Loucy (cell line): ENCODE measurements at regions not wholly inside any gene's neighbourhood (a gene's known extent, or its start where the extent isn't known, plus 50 kb on each side); places are given as distances from the start of the nearest gene placed in this dataset.

Source experiments
- EZH2phosphoT487 ChIP-seq: fragments of 200-600 bp; IDR thresholded peaks from 2 replicates; pipeline ENCODE4 v1.6.1; 2018; ENCODE audit warnings: antibody characterized with exemption, mild to moderate bottlenecking, moderate library complexity, borderline replicate concordance
- TF ChIP-seq, protein P1 (sequence below): fragments of 200-600 bp; sonication (generic); conservative IDR thresholded peaks from 2 replicates; pipeline ENCODE4 v1.5.1; 2014; ENCODE audit warnings: mild to moderate bottlenecking, antibody characterized with exemption, low read length

DNA sequence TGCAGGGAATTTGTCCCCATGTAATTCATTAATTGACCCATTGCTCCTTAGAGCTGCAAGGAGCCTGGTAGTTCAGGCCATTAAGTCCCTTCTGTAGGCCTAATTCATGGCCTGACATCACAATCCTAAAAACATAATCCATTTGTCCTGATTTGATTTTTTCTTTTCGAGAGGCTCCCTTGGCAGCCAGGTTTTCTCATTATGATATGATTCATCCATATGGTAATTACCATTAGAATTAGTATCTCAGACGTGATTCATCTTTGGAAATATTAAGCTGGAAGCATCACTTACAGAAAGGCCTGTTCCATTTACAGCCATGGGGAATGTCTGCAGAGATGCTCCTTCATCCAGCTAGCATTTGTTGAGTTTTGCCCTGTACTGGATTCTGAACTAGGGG lies 128.5 kb downstream of the PLCE1 start:
- TF ChIP-seq, protein P1, sequence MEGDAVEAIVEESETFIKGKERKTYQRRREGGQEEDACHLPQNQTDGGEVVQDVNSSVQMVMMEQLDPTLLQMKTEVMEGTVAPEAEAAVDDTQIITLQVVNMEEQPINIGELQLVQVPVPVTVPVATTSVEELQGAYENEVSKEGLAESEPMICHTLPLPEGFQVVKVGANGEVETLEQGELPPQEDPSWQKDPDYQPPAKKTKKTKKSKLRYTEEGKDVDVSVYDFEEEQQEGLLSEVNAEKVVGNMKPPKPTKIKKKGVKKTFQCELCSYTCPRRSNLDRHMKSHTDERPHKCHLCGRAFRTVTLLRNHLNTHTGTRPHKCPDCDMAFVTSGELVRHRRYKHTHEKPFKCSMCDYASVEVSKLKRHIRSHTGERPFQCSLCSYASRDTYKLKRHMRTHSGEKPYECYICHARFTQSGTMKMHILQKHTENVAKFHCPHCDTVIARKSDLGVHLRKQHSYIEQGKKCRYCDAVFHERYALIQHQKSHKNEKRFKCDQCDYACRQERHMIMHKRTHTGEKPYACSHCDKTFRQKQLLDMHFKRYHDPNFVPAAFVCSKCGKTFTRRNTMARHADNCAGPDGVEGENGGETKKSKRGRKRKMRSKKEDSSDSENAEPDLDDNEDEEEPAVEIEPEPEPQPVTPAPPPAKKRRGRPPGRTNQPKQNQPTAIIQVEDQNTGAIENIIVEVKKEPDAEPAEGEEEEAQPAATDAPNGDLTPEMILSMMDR: no peak
- TF ChIP-seq EZH2phosphoT487: no peak
